Psoas muscle (tissue), 7 donors: ENCODE measurements at regions not wholly inside any gene's neighbourhood (a gene's known extent, or its start where the extent isn't known, plus 50 kb on each side); places are given as distances from the start of the nearest gene placed in this dataset.
A peak's percentile ranks its signal among the peaks of the same experiment; 100 is the strongest.

Source experiments
- ATAC-seq, 4 donors: fragments of 200-7000 bp; cut with Tn5 transposase; one replicate each; pipeline ENCODE4 v1.9.1; 2020; ENCODE audit warnings: moderate library complexity in 3 of 4, mild to moderate bottlenecking in 2 of 4
- DNase-seq, 2 donors: peaks; one replicate each; pipeline ENCODE4 v3.0.0-alpha.2; 2020
- H3K27ac ChIP-seq: fragments of 200-600 bp; one replicate; pipeline ENCODE4 v1.8.0; 2022
- H3K27me3 ChIP-seq, 3 donors: fragments of 200-600 bp in 1 of 3; one replicate each; pipeline versions ENCODE4 v1.6.1 to v1.8.0; 2013 to 2022; ENCODE audit warnings: low read length in 2 of 3, mild to moderate bottlenecking in 2 of 3, moderate library complexity in 1 of 3; ENCODE audit not compliant: insufficient read depth in 3 of 3
- H3K36me3 ChIP-seq, 2 donors: fragments of 200-600 bp in 1 of 2; one replicate each; pipeline versions ENCODE4 v1.6.1 to v1.8.0; 2013 to 2022; ENCODE audit warnings: low read depth in 1 of 2, mild to moderate bottlenecking in 1 of 2, moderate library complexity in 1 of 2; ENCODE audit not compliant: insufficient read depth in 1 of 2
- H3K4me1 ChIP-seq: fragments of 200-600 bp; one replicate; pipeline ENCODE4 v1.8.0; 2022
- H3K4me3 ChIP-seq: fragments of 200-600 bp; one replicate; pipeline ENCODE4 v1.8.0; 2022; ENCODE audit warnings: mild to moderate bottlenecking
- H3K9me3 ChIP-seq: fragments of 200-600 bp; one replicate; pipeline ENCODE4 v1.8.0; 2022
- WGBS, 3 donors: extraction: QIAGEN DNeasy Blood & Tissue Kit; methylation state at CpG; one replicate each; pipeline versions ENCODE4 v1.1.6 to v1.1.7; 2013; 5-methylcytosine and 5-hydroxymethylcytosine counted together
- intact Hi-C, 2 donors: fragments of 100-400 bp; cut with DNase I; formaldehyde crosslinking; loops; one replicate each; pipeline versions ENCODE4 v1.11.0 to v1.14.2; 2022
- TF ChIP-seq, protein P1 (sequence below): fragments of 200-600 bp; IDR thresholded peaks from one replicate; pipeline ENCODE4 v1.8.0; 2022; ENCODE audit warnings: antibody characterized with exemption
- donor health status: healthy with polysubstance abuse.
- donor health status: DM: no; HTN: no; CAD: no; lungs with moderate emphysema.
- donor health status: Bipolar disorder and iron deficiency.
- donor health status: healthy.
- donor health status: DM: yes; HTN: yes; CAD: no.
- donor health status: DM: no; HTN: no; CAD: no.
- donor health status: DM: yes; HTN: yes; CAD: no.

- no peaks in the 10 kb centered on the region for H3K27me3 ChIP-seq
- TF ChIP-seq, protein P1, sequence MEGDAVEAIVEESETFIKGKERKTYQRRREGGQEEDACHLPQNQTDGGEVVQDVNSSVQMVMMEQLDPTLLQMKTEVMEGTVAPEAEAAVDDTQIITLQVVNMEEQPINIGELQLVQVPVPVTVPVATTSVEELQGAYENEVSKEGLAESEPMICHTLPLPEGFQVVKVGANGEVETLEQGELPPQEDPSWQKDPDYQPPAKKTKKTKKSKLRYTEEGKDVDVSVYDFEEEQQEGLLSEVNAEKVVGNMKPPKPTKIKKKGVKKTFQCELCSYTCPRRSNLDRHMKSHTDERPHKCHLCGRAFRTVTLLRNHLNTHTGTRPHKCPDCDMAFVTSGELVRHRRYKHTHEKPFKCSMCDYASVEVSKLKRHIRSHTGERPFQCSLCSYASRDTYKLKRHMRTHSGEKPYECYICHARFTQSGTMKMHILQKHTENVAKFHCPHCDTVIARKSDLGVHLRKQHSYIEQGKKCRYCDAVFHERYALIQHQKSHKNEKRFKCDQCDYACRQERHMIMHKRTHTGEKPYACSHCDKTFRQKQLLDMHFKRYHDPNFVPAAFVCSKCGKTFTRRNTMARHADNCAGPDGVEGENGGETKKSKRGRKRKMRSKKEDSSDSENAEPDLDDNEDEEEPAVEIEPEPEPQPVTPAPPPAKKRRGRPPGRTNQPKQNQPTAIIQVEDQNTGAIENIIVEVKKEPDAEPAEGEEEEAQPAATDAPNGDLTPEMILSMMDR = no peak
- 84 to 90% (median 88%) methylated on average over 3 of the region's 3 CpGs for WGBS, 3 donors
- no peak overlapping the region for H3K27ac ChIP-seq
- H3K4me1 ChIP-seq = no peaks in the 10 kb centered on the region
- ATAC-seq (no peak), DNase-seq (no peak)
- intact Hi-C loops = no loop called here
- no peak overlapping the region for H3K4me3 ChIP-seq
- no peaks in the 10 kb centered on the region for H3K36me3 ChIP-seq
- H3K9me3 ChIP-seq = peaks cover 4% of the 10 kb centered on the region
Measured at GRCh38 chr17:5809580-5810188, 225.4 kb upstream of the NLRP1 start.

- H3K4me3 ChIP-seq = no peak overlapping the region
- H3K36me3 ChIP-seq = no peaks in the 10 kb centered on the region
- no peak for ATAC-seq
- WGBS, 3 donors = 84 to 89% (median 87%) methylated on average over 5 of the region's 5 CpGs
- intact Hi-C loops = no loop called here
- peaks cover 4% of the 10 kb centered on the region for H3K9me3 ChIP-seq
- H3K27me3 ChIP-seq = no peaks in the 10 kb centered on the region
- no peak for DNase-seq
- H3K4me1 ChIP-seq = no peaks in the 10 kb centered on the region
- H3K27ac ChIP-seq = no peak overlapping the region
- TF ChIP-seq, protein P1 = no peak
Measured at GRCh38 chr17:5812590-5812989, 228.3 kb upstream of the NLRP1 start.

DNA sequence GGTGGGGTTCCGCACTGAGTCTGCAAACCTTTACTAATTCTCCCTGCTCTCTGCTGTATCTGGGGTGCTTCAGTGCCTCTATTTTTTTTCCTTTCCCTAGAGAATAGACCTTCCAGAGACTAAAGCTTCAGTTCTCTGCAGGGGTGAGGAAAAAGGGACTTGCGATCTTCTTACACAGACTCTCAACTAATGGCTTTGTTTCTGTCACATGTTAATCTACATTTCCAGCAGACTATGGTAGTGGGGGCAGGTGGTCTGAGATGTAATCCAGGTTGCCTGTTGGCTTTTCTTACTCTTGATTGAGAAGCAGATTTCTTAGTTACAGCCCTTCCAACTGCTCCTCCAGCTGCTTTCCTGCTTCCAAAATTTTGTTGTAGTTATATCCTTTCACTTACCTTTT, 229.0 kb upstream of the NLRP1 start:
- H3K4me1 ChIP-seq = no peaks in the 10 kb centered on the region
- ATAC-seq (no peak), DNase-seq (no peak)
- H3K4me3 ChIP-seq = no peak overlapping the region
- WGBS, 3 donors = 75 to 78% (median 76%) methylated on average over 2 of the region's 2 CpGs
- H3K27ac ChIP-seq = no peak overlapping the region
- intact Hi-C loops = no loop called here
- no peaks in the 10 kb centered on the region for H3K27me3 ChIP-seq
- TF ChIP-seq, protein P1 = no peak
- peaks cover 4% of the 10 kb centered on the region for H3K9me3 ChIP-seq
- no peaks in the 10 kb centered on the region for H3K36me3 ChIP-seq

GRCh38 chr17:5815396-5815795, 231.1 kb upstream of the NLRP1 start:
- Histone ChIP-seq H3K36me3 (no peaks in the 10 kb centered on the region), H3K9me3 (no peaks in the 10 kb centered on the region), H3K4me3 (no peak overlapping the region), H3K4me1 (no peaks in the 10 kb centered on the region), H3K27ac (no peak overlapping the region), H3K27me3 (no peaks in the 10 kb centered on the region)
- 83 to 89% (median 86%) methylated on average over 5 of the region's 5 CpGs for WGBS, 3 donors
- intact Hi-C loops = no loop called here
- TF ChIP-seq, protein P1 = no peak
- DNase-seq (no peak), ATAC-seq (no peak)

GRCh38 chr17:5816491-5817070, 232.3 kb upstream of the NLRP1 start:
- ATAC-seq (peak in 1 of 4 donors; percentile 45), DNase-seq (no peak)
- Histone ChIP-seq H3K4me3 (no peak overlapping the region), H3K27me3 (no peaks in the 10 kb centered on the region), H3K9me3 (no peaks in the 10 kb centered on the region), H3K36me3 (no peaks in the 10 kb centered on the region), H3K4me1 (no peaks in the 10 kb centered on the region), H3K27ac (no peak overlapping the region)
- TF ChIP-seq, protein P1 = no peak
- WGBS, 3 donors = 36 to 49% (median 45%) methylated on average over 8 of the region's 8 CpGs
- intact Hi-C loops = no loop called here
